HUDEP-2 (cell line): ENCODE measurements at regions not wholly inside any gene's neighbourhood (a gene's known extent, or its start where the extent isn't known, plus 50 kb on each side); places are given as distances from the start of the nearest gene placed in this dataset.
A peak's percentile ranks its signal among the peaks of the same experiment; 100 is the strongest.
"Not testable (repeated sequence)": the region's sequence is repeated elsewhere in the genome, so short reads cannot be mapped to it uniquely, and the experiment has no call there.

ENCODE experiments used
- DNase-seq, 76 experiments: peaks; one replicate each; lab custom pipeline; 2025; ENCODE audit not compliant: unreplicated experiment in 76 of 76; lab: John Stamatoyannopoulos, UW

DNA sequence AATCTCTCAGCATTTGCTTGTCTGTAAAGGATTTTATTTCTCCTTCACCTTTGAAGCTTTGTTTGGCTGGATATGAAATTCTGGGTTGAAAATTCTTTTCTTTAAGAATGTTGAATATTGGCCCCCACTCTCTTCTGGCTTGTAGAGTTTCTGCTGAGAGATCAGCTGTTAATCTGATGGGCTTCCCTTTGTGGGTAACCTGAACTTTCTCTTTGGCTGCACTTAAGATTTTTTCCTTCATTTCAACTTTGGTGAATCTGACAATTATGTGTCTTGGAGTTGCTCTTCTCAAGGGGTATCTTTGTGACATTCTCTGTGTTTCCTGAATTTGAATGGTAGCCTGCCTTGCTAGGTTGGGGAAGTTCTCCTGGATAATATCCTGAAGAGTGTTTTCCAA lies 189.4 kb downstream of the TTC6 start:
- not testable (repeated sequence) for DNase-seq

DNA sequence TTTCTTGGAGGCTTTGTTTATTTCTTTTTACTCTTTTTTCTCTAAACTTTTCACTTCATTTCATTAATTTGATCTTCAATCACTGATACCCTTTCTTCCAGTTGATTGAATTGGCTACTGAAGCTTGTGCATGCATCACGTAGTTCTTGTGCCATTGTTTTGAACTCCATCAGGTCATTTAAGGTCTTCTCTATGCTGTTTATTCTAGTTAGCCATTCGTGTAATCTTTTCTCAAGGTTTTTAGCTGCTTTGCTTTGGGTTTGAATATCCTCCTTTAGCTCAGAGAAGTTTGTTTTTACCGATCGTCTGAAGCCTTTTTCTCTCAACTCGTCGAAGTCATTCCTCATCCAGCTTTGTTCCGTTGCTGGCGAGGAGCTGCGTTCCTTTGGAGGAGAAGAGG lies 189.9 kb downstream of the TTC6 start:
- not testable (repeated sequence) for DNase-seq

DNA sequence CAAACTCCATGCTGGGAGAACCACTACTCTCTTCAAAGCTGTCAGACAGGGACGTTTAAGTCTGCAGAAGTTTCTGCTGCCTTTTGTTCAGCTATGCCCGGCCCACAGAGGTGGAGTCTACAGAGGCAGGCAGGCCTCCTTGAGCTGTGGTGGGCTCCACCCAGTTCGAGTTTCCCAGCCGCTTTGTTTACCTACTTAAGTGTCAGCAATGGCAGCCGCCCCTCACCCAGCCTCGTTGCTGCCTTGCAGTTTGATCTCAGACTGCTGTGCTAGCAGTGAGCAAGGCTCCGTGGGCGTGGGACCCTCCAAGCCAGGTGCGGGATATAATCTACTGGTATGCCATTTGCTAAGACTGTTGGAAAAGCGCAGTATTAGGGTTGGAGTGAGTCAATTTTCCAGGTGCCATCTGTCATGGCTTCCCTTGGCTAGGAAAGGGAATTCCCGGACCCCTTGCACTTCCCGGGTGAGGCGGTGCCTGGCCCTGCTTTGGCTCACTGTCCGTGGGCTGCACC lies 190.7 kb downstream of the TTC6 start:
- DNase-seq = not testable (repeated sequence)

DNA sequence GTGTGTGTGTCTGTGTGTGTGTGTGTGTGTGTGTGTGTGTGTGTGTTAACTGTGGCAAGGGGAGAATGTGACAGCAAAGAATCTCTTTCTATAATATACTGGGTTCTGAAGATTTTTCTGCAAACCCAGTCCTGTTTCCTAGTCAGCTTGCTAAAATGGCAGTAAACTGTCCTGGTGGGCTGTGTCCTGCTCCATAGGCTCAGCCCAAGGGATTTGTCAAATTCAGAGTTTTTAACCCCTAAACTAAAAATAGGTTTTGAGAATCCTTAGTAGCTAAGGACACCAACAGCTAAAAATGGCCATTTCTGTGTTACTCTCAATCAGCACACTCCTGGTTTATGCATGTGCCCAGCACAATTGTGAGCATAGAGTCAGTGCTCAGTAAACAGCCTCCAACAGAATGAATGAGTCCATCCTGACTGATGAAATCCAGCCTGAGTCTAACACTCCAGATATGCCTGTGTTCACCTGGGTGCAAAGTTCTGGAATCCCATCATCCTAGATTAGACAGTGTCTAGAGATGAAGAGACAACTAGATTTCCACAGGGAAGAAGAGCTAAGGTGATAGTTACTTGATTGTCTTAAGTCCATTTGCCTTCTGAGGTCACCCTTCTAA lies 192.6 kb downstream of the TTC6 start:
- DNase-seq = peak in 1 of 76 experiments; percentile 2

DNA sequence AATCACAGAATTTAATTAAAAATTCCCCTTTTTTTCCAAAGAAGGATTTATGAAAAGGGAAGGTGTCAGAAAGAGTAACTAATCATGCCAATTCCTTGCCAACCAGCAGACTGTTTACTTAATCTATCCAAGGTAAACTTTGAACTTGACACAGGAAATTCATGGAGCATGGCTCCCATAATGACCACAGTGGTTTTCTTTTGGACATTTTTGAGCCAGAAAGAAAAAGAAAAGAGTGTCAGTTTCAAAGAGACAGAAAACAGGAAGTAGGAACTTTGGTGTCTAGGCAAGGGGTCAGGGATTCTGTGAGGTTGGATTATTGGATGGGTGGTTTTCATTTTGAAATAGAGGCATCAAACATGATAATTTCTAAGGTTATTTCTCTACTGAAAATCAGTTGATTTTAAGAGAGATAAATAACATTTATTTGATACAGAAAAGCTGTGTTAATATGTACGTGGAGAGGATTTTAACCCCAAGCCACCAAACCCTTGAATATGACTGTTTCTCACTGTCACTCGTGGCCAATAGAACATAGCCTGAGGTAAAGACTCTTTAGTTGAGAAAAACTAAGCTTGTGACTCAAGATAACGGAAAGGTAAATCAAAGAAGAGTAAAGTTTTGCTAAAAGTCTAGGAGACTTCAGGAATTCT lies 196.1 kb downstream of the TTC6 start:
- no peak for DNase-seq

DNA sequence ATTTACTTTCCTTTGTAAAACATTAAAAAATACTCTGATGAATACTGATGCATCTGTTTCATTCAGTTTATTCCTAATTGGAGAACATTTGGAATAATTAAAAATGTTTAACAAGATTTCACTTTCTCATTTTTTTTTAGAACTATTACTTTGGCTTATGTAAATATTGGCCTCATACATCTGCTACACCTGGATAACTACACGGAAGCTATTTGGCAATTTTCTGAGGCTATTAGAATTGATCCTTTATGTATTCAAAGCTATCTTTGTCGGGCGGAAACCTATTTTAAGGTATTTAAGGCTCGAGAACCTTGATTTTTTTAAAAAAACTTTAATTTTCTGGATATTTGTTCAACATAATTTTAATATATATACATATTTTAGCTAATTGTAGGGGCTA lies 196.7 kb downstream of the TTC6 start:
- no peak for DNase-seq

DNA sequence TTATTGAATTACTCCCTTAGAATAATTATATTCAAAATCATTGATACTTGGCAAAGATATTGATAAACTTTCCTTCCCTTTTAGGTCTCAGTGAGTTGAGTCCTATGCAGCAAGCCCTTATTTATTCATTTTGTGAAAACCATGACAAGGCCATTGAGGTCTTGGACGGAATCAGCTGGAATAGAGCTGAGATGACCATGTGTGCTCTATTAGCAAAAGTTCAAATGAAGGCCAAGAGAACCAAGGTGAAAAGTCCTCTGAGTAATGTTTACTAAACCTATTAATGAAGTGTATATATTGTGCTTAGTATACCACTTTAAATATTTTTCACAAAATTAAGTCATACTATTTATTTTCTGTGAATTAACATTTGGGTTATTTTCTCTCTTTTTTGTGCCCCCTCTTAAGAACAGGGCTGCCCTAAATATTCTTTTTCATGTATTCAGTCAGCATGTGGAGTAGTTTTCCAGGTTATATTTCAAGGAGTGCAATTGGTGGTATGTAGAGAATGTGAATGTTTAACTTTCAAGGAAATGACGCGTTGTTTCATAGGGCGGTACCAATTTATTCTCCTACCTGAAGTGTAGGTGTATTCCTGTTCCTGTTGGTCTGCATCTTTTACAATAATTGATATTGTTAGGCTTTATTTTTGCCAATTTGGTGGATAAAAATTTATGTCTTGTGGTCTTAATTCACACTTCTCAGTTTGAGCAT lies 201.4 kb downstream of the TTC6 start:
- no peak for DNase-seq

DNA sequence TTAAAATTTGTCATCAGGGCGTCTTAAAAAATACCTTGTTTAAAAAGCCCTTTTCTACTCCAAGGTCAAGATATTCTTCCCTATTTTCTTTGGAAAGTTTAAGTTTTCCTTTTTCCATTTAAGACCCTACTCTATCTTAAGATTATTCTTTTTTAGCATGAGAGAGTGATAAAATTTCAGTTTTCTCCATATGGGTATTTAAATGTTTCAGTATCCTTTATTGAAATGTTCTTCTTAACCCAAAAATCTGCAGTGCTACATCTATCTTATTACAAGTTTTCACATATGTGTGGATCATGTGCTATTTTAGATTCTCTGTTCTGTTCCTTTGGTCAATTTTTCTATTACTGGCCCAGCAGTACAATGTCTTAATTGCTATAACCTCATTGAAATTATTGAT lies 202.2 kb downstream of the TTC6 start:
- no peak for DNase-seq

DNA sequence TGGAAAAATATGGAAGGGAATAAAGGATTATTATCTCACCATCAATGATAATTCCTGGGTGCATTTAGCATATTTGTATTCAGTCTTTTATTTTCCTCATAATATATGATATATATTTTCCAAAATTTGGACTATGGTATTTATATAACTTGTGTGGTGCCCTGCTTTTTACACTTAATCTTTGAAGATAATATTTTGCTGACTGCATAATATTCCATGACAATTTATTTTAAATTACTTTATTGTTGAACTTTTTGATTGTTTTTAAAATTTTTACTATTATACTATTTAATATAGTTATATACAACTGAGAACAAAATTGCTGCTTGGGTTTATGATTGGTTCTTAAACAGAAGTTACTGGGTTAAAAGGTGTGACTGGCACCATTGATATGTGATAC lies 212.3 kb downstream of the TTC6 start:
- no peak for DNase-seq

DNA sequence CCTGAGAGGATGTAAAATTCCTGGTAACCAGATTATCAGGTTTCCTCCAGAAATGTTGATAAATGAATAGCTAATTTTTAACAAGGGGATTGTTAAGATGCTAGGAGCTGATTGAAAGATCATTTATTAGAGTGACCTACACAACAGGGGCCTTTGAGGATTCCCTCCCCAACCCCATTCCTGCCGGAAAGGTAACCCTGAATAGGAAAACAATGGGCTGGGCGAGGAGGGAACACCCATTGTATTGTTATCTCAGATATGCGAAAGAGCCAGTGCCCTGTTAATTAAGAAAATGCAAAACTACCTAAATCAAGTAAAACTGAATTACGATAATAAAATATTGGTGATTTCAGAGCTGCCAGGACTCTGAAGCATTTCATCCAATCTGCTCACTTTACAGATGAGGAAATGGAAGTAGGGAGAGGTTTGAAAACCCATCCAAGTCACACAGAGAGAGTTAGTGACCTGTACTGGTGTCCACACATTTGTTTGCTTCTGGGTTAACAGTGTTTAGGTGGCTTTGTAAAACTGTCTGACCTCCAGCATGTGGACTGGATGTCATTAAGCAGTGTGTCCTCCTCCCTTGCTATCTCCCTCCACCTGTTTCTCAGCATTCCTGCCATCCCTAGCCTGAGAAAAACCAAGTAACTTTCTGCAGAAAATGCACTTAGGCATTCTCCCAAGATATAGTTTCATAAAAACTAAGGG lies 214.8 kb downstream of the TTC6 start:
- no peak for DNase-seq

DNA sequence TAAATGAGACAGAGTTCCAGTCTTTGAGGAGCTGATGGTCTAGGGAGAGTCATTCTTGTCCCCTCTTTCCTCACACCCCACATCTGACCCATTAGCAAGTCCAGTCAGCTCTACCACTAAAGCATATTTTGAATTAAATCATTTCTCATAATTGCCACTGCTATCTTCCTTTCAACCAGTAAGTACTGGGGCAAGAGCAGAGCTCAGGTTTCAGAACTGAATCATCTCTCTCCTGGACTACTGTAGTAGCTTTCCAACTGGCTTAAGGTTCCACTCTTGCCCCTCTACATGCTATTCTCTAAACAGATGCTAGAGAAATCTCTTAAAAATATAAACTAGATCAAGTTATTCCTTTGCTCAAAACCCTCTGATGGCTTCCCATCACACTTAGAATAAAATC lies 218.3 kb downstream of the TTC6 start:
- no peak for DNase-seq

DNA sequence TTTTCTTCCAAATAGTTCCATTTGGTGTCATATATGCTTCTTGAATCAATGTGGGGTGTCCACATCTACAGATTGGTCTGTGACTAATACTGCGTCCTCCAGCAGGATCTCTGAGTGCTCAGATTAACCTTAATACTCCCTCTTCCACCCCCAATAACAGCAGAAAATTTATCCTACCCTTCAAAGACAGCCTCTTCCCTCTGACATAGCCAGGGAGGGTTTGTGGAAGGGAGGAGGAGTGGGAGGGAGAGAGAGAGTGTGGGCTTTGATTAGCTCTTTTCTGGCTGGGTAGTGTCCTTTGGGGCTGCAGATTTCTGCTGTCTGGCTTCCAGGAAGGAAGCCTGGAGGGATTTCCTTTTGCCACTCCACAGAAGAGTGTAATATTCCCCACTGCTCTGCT lies 220.7 kb downstream of the TTC6 start:
- no peak for DNase-seq

DNA sequence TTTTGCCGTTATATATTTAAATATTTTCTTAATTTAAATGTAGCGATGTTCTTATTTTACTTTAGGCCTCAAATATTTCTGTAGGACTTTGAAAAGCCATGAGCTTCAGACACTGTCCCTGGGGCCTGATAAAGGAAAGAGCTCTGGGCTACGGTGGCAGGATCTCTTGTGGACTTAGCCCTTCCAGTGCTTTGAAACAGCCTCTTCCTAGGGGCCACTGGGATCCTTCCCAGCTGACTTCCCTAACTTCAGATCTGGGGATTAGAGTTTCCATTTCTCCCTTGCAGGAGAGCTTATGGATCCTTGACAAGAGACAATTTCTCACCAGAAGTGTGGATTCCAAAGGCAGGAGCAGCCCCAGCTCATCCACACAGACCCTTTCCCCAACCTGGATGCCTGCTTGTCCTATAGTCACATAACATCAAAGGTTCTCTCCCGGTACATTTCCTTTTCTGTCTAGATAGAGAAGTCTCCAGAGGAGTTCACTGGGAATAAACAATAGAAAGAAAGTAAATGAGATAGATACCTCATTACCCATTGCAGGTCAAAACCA lies 221.4 kb downstream of the TTC6 start:
- DNase-seq = no peak

DNA sequence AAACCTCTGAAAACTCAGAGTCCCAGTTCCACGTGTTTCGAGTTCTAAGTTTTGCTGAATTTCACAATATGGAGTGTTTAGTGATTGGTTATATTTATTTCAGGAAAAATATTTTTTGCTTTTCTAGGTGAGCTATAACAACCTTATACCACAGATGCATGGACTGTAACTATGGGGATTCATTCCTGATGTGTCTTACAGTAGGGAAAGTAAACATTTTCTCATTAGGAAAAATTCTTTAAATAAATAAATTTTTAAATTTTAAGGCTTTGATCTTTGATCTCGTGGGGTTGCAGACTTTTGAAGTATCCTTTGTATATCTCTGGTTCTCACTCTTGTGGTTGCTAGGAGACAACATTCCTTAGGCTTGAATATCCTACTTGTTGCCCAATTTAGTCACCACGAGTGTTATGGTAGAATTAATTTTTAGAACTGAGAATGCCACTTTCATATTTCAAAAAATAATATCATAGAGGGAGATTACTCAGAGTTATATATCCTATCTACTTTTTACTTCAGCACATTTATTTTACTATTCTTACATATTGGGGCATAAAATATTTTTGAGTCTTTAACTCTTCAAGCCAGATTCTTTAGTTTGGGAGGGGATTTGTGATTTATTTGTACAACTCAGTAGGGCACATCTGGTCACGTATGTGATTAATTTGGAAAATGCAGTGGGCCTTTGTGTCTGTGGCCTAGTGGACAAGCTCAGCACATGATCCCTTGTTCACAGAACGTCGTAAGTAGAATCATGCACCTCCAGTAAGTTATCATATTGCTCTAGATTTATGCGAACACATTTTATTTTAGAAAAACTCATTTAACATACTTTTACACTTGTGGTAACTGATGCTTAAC lies 224.0 kb downstream of the TTC6 start:
- DNase-seq = no peak

DNA sequence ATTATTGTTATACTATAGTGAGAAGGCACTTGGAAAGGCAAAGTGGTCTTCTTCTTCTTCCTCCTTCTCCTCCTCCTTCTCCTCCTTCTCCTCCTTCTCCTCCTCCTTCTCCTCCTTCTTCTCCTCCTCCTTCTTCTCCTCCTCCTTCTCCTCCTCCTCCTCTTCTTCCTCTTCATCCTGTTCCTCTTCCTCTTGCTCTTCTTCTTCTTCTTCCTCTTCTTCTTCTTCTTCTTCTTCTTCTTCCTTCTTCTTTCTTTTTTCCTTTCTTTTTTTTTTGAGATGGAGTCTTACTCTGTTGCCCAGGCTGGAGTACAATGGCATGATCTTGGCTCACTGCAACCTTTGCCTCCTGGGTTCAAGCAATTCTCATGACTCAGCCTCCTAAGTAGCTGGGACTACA lies 225.4 kb downstream of the TTC6 start:
- DNase-seq = not testable (repeated sequence)

DNA sequence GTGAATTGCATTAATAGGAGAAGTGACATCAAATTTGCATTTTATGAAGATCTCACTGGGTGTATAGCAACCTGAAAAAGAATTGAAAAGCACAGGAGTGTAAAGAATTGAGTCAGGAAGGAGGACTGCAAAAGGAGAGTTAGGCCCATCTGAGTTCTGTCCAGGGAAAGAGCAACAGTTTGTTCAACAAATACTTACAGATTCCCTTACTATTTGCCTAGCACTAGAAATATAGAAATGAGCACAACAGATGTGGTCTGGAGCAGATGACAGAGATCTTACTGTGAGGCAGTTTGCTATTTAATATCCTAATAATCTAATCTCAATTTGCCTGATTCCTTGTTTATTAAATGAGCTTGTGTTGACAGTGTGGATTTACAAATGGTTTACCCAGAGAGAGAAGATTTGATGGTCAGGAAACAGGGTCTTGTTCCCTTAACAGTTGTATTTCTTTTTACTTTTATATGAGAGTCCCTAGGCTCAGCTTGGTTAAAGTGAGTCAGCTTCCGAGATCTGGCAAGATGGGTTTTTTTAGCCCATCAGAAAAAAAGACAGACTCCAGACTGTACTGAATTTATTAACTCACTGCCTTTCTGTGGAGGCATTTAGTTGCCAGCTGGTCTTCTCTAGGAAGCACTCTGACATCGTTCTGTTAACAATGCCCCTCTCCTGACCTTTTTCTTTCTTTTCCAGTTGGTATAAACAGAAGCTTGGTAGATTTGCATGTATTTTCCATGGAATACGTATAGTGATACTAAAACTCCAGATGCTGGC lies 229.7 kb downstream of the TTC6 start:
- DNase-seq = no peak

DNA sequence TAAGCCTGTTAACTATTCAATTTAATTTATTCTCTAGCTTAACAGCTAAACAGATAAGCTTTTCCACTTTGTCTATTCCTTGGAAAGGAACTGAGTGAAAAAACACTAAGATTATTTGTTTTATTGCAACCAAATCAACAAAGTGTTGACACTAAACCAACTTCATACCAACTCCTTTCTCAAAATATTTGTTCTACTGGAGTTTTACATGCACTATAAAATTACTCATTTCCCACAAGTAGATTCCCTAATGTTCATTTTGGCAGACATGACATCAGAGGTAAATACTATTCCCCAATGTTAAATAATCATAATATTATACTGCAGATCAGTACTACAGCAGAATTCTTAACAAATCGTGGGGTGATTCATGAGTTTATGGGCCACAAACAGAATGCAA lies 231.4 kb downstream of the TTC6 start:
- DNase-seq = no peak

DNA sequence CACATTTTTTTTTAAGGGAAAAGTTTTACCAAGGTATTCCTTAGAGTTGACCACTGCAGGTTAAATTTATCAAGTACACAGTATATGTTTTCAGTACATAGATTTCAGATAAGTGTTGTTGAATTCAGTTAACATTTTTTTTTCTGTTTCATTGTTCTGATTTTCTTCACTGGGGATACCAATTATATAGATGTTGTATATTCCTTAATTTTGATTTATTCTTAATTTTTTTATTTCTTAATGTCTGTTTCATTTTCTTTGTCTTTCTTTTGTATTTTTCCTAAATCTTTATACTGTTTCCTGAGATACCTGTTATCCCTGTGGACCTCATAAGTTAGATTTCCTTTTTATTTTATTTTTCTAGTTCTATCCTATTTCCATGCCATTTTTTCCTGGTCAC lies 234.8 kb downstream of the TTC6 start:
- no peak for DNase-seq

DNA sequence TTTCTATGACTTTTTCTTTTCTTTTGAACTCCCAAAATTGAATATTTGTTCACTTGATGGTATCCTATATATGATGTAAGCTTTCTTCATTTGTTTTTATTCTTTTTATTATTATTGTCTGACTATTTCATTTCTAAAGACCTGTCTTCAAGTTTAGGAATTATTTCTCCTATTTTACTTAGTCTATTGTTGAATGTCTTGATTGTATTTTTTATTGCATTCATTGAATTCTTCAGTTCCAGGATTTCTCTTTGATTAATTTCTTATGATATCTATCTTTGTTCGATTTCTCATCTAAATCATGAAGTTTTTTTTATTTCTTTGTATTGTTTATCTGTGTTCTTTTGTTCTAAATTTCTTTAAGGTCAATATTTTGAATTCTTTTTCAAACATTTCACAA lies 238.8 kb downstream of the TTC6 start:
- DNase-seq = no peak
